HG02870 (cell line): ENCODE measurements at regions not wholly inside any gene's neighbourhood (a gene's known extent, or its start where the extent isn't known, plus 50 kb on each side); places are given as distances from the start of the nearest gene placed in this dataset.
"Not testable (repeated sequence)": the region's sequence is repeated elsewhere in the genome, so short reads cannot be mapped to it uniquely, and the experiment has no call there.

ENCODE experiments used
- ATAC-seq: cut with Tn5 transposase; IDR thresholded peaks from one replicate; pipeline ENCODE4 v1.9.1; 2021; ENCODE audit warnings: mild to moderate bottlenecking, moderate library complexity; ENCODE audit not compliant: unreplicated experiment

DNA sequence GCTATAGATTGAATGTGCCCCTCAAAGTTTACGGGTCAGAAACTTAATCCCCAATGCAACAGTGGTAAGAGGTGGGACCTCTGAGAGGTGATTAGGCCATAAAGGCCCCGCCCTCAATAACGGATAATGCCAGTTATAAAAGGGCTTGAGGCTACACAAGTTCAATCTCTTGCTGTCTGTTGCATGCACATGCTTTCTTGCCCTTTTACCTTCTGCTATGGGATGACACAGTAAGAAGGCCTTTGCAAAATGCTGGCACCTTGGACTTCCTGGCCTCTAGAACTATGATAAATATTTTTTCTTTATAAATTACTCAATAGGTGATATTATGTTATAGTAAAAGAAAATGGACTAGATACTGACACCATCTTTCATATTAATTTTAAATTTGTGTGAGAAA, 806.1 kb downstream of the TENT5A start:
- ATAC-seq: no peak

DNA sequence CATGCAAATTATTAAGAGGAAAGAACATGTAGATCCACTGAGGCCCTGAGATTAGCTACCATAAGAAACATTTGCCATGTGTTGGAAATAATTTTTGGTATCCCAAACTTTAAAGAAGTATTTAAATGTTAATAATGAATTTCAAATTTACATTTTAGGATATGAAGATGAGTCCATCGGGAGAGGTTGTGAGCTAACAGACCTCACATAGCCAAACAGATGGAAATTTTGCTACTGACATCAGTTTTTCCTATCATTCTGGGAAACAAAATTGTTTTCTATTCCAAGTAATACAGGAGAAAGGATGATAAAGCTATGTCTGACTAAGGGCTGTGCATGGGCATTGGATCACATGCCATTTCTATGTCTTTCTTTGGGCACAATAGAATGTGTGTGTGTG, 809.6 kb downstream of the TENT5A start:
- ATAC-seq: no peak

DNA sequence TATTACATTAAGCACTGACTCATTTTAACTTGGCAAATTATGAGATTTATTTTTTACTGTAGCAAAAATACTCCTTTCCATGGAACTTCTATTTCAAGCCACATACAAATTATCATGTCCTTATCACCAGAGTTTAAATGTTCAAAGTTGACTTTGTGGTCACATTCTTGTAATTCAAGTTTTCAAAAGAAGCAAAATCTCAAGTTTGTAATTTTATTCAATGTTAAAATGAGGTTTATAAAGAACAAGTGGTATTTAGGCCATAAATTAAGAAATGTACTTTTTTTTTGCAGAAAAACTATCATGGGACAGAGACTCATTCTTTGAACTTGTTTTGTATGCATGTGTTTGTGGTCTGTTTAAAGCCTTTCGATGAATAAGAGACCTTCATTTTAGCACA, 811.5 kb downstream of the TENT5A start:
- no peak for ATAC-seq

DNA sequence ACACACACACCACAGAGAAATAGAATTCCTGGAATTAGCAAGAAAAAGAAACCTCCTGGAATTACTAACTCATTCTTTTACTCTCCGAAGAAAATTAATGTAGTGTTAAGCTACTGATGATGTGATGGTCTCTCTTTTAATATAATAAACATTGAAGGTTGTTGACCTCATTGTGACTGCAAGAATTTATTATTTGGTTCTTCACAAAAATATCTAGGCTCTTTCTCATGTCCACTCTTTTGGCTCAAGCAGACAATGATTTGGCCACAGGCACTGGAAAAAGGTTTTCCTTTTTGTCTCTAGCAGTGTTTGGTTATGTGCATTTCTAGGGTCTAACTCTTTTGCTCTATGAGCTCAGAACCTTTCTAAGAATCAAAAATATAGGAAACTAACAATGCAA, 811.9 kb downstream of the TENT5A start:
- ATAC-seq: no peak

DNA sequence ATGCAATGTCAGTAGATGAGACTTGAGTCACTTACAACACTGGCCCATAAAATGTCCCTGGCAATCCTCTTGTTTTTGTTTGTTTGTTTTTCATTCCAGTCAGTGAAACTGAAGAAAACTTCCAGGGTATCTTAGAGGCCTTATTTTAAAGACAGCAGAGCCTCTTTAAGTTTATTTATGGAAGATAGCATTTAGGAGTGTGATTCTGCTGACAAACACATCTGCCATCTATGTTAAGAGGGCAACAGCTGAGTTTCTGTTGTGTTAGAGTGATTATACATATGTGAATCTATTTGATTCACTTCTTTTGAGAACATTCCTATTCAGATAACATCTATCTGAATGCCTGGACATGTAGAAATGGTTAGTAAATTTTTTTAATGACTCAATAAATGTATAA, 812.6 kb downstream of the TENT5A start:
- no peak for ATAC-seq

DNA sequence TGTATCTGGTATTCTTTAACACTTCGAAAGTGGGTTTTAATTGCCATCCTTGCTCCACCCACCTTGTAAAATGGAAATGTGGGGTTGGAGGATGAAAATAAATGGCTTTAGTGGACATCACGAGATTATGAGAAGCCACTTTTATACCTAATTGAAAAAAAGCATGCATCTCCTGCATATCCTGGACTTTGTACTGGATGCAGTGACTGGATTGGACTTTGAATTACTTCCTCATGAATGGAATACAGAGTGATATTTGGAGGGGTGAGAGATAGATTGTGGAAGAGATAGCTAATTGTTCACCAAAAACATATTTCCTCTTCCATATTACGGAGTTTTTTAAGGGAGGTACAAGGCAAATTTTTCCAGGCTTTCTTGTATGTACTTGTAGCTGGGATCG, 813.0 kb downstream of the TENT5A start:
- no peak for ATAC-seq

DNA sequence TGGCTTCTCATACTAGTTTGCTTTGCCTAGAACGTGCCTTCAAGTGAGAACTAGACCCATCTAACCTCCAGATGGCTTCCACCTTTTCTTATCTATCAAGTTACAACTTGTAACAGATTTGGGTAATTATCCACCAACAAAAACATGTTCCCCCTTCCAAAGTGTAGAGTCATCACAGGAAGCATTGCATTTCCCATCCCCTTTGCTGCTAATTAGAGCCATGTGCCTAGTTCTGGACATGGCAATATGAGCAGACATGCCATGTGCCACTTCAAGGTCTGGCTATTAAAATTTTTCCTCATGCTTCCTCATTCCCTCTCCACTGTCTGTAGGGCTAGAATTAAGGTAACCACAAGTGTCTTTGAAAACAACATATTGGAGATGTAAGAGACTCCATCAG, 814.4 kb downstream of the TENT5A start:
- ATAC-seq: no peak

DNA sequence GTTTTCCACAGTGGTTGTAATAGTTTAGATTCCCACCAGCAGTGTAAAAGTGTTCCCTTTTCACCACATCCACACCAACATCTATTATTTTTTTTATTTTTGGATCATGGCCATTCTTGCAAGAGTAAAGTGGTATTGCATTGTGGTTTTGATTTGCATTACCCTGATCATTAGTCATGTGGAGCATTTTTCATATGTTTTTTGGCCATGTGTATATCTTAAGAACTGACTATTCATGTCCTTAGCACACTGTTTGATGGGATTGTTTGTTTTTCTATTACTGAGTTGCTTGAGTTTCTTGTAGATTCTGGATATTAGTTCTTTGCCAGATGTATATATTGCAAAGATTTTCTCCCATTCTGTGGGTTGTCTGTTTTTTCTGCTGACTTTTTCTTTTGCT, 820.1 kb downstream of the TENT5A start:
- no peak for ATAC-seq

DNA sequence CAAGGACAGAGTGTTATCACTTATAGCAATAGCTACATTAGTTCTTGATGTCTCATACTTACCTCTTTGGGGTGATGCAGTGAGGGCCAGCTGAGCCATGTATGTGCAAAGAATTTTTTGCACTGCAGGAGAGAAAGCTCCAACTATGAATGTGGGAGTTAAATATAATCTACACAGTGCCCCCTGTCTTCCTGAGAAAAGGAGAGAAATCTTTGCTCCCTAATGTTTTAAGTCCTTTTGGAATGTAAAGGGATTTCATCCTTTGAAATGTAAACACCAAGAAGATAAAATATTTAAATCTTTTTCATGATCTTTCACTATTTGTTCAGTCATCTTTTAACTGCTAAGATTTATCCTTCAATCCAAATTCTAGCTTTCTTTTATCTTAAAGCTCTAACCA, 822.1 kb downstream of the TENT5A start:
- ATAC-seq: no peak

DNA sequence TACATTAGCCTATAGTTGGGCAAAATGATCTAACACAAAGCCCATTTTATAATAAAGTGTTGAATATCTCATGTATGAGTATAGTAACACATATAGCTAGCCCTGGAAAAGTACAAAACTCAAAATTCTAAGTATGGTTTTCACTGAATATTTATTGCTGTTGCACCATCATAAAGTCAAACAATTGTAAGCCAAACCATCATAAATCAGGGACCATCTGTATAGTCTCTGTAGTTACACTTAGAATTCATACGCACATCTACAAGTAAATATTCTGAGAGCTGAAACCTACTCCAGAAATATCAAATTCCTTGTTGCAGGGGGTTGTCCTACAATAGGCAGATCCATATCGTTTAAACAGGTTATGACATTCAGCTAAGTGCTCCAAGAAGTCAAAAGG, 817.3 kb downstream of the BCKDHB start:
- no peak for ATAC-seq

DNA sequence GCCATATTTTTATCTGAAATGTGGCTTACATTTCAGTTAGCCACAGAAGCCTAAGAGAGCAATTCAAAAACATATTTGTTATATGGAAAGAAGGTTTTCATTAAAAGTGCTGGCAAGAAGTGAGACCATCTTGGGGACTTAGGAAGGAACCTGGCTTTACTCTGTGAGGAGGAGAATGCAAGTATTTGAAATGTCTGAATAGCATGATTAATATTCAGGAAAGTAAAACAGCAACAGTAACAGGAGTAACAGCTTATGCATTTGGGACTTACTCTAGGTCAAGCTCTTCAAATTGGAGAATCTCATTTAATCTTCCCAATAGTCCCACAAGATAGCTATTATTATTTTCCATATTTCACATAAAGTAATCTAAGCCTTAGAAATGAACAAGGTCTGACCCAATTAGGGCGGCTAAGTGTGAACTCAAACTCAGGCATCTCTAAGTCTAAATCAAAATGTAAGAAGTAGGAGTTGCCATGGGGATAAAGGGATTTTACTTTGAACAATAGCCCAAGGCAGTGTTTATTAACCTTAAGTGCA, 816.5 kb downstream of the BCKDHB start:
- ATAC-seq: no peak

DNA sequence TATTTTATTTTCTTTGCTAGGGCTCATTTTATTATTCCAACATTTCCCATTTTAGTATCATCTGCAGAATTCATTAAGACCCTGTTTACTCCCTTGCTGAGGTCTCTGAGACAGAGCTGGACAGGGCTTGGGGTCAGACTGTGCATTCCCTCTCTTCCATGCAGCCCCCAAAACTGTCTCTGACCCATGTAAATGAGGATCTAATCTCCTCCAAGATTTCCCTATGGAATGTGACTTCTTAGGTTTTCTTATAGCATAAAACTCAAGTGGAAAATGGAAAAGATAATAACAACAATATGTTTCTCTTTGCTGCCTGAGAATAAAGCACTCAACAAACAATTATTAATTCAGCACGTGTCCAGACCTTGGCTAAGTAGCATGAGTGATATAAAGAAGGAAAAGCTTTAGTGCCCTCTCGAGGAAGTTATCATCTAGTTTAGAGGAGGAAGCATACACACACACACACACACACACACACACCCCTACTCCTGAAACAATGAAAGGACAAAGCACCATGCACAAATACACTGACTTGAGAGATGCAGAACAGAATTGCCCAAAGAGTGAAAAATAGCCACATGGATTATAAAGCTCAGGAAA, 815.5 kb downstream of the BCKDHB start:
- ATAC-seq: no peak

DNA sequence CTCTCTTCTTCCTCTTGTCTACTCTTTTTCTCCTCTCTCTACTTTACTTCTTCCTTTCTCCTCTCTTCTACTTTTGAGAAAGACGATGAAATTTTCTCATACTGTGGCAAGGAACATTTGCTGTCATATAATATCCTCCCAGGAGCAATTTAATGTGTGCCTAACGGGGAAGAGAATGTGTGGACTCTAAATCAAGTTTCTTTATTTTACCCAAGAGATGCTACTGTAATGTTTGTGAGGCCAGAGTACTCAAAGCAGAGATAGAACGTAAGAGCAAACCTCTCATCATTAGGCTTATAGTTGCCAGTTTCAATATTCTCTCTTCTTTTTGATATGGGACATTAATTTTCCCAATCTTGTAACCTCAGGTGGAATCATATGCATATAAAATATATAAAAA, 801.4 kb downstream of the BCKDHB start:
- no peak for ATAC-seq

DNA sequence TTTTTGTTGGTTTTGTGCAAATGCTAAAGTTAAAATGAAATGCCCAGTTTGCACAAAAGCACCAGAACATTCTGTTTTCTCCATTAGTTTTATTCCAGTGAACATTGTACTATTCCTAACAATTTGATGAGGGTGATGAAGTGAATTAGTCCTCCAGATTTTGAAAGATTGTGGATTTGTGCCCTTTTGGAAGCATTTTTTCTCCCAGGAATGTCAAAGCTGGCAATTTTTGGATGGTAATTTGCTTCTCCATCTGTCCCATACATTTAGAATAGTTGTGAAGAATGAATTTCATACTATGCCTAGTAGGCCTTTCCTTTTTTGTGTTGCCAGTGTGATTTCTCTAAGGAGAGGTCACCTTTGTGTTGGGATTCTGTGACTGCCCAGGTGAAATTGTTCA, 797.2 kb downstream of the BCKDHB start:
- no peak for ATAC-seq

DNA sequence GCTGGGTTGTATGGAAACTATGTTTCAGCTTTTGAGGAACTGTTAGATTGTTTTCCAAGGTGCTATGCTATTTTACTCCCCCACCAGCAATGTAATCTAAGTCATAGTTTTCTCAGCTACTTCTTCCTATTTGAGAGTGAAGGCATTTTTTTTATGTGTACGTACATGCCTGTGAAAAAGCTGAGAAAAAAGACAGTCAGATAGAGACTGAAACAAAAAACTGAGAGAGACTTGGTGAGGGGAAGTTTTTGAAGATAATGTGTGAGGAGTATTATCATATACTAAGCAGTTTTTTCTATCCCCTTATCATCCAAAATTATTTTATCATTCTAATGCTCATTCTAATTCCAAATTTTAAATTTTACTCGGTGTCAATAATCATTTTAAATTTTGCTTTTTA, 780.0 kb downstream of the BCKDHB start:
- no peak for ATAC-seq

DNA sequence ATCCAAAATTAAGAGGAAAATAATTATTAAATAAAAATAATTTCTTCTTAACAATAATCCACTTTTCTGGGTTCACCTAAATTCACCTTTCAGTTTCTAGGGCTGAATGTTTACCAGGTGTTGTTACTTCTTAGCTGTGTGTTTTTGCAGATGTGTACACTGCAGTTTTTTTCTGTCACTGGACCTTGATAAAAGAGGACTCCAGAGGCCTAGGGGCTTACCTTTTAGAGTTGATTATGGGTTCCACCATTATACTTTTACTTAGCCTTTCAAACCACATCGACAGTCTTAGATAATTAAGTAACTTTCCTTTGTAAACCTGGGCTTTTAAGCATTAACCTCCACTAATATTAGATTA, 766.5 kb downstream of the BCKDHB start:
- no peak for ATAC-seq

DNA sequence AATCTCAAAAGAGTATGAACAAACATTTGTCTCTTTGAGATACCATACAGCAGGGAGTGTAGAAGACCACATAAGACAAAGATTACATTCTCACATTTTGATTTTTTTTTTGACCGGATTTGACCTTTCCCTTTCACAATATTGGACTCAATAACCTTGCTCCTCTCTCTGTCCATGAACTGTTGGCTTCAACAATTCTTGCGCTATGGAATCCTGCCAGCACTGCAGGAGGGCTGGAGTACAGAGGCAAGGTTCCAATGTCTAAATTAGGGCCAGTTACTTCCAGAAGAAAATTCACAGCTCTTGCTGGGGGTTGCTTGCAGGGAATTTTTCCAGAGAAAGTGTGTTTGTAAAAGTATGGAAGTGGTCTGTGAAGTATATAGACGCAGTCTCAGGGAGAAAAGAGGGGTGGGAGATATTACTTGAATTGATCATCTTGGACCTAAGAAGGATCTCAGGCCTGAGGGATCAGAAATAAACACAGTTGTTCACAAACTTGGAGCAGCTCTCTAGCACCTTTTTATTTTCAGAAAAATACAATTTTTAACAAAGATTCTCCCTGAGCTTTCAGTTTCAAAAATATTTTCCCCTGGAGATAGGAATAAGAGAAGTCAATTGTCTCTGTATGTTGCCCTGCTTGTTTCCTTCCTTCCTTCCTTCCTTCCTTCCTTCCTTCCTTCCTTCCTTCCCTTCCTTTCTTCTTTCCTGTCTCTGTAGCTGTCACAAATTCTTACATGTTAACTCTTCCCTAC, 765.9 kb downstream of the BCKDHB start:
- no peak for ATAC-seq

DNA sequence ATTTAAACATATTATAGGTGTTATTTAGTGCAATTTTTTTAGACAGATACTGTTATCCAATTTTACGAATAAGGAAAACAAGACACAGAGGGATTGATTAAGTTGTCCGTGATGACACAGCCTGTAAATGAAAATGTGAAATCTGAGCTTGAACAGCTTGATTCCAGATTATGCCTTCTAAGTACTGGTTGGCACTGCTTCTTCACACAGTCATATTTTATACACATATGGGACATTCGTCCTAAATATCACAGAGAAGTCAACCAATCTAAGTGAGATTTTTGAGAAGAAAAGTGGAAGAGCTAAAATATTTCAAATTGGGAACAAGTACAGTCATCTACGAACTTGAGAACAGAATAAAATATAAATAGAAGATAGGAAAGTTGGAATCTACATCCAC, 756.3 kb downstream of the BCKDHB start:
- no peak for ATAC-seq

DNA sequence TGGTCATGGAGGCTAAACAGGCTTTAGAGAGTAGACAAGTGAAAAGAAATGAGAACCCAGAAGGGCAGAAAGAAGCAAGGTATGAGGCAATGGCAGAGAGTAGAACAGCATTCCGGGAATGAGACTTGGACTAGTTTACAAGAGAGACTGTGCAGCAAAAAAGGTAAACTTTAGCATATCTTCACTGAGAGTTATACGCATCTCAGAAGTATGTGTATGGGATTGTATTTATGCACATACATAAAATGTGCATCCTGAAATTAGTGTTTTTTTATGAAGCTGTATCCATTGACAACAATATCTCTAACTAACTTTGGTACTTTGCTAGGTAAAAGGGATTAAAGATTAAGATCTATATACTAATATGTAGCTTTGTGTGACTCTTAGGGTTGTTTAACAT, 753.6 kb downstream of the BCKDHB start:
- no peak for ATAC-seq

DNA sequence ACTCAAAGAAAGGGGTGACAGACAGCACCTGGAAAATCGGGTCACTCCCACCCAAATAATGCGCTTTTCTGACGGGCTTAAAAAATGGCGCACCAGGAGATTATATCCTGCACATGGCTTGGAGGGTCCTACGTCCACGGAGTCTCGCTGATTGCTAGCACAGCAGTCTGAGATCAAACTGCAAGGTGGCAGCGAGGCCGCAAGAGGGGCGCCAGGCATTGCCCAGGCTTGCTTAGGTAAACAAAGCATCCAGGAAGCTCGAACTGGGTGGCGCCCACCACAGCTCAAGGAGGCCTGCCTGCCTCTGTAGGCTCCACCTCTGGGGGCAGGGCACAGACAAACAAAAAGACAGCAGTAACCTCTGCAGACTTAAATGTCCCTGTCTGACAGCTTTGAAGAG, 741.5 kb downstream of the BCKDHB start:
- not testable (repeated sequence) for ATAC-seq

DNA sequence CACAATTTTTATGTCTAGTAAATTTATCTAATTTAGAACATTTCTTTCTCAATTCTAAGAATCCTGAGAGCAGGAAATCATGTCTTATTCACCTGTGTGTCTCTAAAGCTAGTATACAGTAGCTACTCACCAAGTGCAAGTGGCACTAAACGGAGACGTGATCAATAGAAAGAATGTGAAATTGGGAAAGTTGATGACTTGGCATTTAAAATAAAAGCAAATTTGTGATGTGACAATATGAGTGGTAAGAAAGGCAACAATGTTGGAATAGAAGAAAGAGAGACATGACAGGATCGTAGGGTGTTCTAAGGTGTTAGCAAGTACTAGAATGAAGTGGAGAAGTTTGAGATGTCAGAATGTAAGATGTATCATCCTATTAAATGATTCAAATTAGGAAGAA, 725.9 kb downstream of the BCKDHB start:
- ATAC-seq: no peak

DNA sequence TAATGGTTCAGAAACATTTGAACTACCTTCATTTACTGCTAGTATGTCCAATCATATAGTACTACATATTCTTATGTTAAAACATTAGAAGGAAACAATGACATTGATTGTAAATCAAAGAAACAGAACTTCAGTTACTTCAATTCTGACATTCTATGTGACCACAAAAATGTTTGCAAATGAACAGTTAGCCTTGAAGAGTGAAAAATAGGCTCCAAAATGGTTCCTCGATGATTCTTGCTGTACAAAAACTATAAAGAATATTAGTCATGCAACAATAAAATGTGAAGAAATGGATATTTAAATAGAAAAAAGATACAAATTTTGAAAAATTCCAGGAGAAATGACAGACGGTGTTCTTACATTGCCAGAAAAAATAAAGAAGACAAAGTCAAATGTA, 686.9 kb downstream of the BCKDHB start:
- no peak for ATAC-seq

DNA sequence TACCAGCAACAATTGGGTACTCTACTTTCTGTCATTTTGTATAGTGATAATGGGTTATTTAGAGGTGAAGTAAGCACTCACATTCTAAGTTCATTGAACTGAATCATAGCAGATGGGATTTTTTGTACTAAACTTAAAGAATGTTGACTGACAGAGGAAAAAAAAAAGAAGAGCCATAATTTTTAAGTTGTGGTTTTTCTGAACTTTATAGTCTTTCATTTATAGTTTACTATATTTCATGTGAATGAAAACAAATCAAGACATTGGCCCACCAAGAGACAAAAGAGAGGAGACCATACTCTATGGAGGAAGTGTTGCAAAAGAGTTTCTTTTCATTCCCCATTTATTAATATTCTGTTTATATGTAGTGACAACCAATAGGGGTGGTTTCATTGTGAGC, 685.7 kb downstream of the BCKDHB start:
- ATAC-seq: no peak
